HG03521 (cell line): ENCODE measurements at regions not wholly inside any gene's neighbourhood (a gene's known extent, or its start where the extent isn't known, plus 50 kb on each side); places are given as distances from the start of the nearest gene placed in this dataset.

Source experiments
- ATAC-seq: cut with Tn5 transposase; IDR thresholded peaks from one replicate; pipeline ENCODE4 v1.9.1; 2021; ENCODE audit warnings: mild to moderate bottlenecking, moderate library complexity; ENCODE audit not compliant: unreplicated experiment

DNA sequence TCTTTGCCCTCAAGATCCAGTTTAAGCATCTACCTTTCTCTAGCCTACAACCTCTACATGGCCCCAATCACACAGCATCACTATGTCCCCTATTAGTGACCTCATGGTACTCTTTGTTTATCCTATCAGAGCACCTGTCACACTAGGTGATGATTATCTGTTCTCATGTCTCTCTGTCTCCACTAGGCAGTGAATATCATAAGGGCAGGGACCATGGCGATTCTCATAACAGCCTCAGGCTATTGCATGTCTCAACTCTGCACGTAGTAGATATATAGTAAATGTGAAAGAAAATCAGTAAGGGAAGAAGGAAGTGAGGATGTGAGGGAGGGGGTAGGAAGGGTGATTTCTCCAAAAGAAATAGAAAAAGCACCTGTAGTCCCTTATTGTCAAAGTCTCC, 311.0 kb downstream of the NSG2 start:
- no peak for ATAC-seq

DNA sequence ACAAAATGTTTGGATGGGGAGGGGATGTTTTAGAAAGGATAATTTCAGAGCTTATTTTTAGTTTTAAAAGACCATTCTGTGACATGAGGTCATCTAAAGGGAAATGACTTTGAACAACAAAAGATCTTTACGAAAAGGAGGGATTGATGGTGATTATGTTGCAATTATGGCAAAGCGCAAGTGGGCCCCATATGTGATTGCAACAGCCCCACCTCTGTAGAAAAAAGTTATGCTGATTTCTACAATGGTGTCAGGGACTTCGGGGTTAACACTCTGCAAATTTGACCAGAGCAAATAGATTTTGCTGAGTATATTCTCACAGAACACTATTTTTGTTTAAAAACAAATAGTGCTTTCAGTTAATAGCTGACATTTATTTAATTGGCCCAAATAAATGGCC, 312.8 kb downstream of the NSG2 start:
- ATAC-seq = no peak

DNA sequence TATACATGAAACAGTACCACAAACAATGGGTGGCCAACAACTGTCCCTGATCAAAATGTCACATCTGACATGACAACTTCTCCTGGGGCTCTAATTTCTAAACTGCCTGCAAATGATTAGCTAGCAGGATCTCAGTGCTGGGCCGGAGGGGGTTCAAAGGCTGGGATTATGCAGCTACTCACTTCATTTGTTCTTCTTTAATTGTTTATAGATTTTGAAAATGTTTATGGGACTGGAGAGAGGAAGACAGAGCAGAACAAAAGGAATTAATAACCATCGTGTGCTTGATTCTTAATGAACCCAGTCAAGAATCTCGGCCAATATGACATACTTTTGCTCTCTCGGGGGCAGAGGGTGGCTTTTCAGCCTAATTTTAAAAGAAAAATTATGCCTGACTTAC, 313.6 kb downstream of the NSG2 start:
- no peak for ATAC-seq

DNA sequence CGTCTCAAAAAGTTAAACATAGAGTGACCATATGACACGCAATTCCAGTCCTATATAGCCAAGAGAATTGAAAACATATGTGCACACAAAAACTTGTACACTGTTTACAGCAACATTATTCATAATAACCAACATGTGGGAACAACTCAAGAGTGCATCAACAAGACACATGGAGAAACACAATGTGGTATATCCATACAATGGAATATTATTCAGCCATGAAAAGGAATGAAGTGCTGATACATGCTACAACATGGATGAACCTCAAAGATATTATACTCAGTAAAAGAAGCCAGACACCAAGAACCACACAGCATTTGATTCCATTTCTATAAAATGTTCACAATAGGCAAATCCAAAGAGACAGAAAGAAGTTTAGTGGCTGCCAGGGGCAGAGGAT, 317.0 kb downstream of the NSG2 start:
- ATAC-seq = no peak

DNA sequence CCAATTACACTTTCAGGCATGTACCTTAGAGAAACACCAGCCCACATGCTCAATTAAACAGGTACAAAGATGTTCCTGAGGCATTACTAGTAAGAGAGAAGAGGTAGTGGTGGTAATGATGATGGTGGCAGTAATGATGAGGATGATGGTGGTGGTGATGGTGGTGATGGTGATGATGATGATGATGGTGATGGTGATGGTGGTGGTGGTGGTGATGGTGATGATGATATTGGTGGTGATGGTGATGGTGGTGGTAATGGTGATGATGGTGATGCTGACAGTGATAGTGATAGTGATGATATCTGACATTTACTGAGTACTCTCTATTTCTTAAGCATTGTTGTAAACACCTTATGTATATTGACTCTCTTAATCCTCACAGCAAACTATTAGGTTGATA, 318.4 kb downstream of the NSG2 start:
- no peak for ATAC-seq

DNA sequence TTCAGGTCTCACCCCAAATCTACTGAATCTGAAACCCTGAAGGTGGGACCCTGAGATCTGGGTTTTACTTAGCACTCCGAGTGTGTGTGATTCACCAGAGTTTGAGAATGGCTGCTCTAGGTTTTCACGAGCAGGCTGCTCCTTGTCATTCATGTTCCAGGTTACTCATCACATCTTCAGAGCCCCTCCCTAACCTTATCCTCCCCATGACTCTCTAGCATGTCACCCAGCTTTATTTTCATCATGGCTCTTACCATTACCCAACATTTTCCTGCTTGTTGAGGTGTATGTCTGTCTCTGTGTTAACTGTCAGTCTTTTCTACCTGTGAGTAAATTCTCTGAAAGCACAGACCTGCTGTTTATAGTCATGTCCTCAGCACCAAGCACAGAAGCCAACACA, 319.2 kb downstream of the NSG2 start:
- no peak for ATAC-seq

DNA sequence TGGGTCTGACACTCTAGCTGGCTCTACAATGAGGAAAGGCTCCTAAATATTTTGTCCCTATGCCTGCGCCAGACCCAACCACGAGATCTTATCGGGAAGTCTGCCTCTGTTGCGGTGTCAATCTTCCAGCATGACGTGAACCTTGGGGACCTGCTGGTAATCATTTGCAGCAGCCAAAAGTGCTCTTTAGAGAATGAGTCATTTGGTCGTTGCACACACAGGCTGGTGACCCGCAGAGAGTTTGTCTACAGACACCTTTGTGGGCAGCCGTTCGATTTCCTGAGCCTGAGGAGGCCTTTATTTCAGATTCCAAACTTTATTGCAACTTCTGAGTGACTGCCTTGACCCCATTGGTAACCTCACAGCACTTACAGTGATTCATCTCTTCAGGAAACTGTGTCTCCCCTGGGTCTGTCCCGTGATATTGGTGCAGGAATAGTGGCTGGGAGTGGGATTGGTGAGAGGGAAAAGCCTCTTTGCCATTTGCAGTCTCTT, 326.1 kb downstream of the NSG2 start:
- no peak for ATAC-seq

DNA sequence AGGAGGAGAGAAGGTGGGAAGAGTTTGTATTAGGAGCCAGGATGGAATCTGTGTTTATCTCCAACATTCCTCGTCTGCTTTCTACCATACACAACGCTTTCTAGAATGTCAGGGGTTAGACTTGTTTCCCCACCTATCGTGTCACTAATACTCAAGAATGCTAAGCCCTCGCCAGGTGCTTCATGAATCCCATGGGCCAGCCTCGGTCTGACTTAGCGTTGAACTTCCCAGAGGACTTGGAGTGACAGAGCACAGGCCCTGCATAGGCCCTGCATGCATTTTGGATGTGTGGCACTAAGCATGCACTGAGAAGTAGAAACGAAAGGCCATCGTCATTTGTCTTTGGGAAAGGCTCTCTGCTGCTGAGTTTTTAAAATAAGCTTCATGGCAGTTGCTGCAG, 328.7 kb downstream of the NSG2 start:
- ATAC-seq = no peak

DNA sequence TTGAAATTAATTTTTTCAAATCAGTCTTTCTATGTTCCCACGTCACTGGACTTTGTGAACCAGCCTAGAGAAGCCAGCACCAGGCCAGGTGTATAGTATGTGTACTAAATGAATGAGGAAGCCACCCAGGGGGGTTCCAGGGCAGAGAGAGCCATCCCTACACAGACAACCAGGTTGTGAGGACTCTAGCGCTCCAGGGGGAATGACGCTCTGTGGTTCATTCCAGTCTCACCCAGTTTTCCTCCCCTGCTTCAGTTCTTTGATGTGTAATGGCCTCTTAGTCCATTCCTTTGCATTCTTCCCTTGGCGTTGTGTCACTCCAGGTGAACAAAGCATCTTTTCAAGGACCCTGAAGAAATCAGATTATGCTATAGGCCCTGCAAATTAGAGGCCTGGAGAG, 330.6 kb downstream of the NSG2 start:
- no peak for ATAC-seq

DNA sequence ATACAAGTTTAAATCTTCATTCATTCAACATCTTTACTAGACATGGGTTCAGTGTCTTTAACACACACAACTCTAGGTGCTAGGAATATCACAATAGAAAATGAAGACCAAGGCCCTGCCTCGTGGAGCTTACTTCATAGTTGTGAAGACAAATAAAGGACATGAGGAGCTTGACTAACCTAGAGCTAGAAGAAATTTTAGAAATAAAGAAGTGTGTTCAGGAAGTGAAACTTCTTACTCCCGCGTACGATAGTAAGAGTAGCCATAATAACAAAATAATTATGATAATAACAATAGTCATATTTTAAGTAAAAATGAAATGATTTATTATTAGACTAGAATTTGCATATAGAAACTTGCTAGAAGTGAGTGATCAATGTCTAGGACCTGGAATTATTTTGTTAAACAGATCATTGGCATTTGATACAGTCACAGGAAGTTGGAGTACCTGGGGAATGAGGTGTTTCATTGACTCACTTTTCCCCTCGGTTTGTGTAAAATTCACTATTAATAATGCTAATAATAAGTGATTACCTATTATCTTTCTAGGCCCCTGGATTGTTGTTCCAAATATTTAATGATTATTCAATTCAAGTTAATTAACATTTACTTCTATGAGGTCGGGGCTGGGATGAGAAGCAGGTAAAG, 331.3 kb downstream of the NSG2 start:
- no peak for ATAC-seq

DNA sequence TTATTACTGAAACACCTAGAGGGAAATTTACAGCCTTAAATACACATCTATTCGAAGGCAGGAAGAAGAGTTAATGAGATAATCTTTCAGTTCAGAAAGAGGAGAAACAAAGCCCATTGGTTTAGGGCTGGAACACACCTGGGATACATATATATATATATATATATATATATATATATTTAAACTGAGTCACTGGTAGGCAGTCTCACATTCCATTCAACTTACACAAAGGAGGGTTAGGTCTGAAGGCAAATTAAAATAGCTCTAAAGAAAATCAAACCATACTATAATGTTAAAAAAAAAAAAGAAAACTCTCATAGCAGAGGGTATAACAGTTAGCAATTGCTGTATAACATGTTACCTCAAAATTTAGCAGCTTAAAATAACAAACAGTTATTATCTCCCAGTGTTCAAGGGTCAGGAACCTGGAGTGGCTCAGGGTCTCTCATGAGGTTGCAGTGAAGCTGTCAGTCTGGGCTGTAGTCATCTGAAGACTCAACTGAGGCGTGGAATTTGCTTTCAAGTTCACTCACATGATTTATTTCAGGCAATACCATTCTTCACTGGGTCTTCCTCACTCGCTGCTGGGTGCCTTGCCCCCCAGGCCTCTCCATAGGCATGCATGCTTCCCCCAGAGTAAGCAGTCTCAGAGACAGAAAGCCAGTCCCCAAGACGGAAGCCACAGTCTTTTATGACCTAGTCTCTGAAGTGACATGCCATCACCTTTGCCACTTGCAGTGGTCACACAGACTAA, 332.8 kb downstream of the NSG2 start:
- ATAC-seq = no peak

DNA sequence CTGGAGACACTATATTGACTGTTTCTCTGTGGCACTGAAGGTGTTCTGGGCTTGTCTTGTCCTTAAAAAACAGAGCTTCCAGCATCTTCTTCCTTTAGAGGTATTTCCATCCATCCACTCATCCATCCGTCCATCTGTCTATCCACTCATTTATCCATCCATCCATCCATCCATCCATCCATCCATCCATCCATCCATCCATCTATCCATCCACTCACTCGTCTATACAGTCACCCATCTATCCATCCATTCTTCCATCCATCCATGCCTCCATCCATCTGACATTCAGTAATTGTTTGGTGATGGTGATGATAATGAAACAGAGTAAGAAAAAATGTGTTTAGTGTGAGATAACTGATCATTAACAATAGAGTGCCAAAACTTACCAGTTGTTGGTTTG, 334.8 kb downstream of the NSG2 start:
- no peak for ATAC-seq

DNA sequence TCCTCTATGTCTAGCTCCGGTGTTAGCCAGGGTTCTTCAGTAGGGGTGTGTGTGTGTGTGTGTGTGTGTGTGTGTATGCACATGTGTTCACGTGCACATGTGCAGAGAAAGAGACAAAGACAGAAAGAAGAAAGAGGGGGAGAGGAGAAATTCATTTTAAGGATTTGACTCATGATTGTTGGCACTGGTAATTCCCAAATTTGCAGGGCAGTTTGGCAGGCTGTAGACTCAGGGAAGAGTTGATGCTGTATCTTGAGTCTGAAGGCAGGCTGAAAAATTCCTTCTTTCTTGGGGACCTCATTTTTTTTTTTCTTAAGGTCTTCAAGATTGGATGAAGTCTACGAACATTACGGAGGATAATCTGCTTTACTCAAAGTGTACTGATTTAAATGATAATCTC, 335.7 kb downstream of the NSG2 start:
- no peak for ATAC-seq

DNA sequence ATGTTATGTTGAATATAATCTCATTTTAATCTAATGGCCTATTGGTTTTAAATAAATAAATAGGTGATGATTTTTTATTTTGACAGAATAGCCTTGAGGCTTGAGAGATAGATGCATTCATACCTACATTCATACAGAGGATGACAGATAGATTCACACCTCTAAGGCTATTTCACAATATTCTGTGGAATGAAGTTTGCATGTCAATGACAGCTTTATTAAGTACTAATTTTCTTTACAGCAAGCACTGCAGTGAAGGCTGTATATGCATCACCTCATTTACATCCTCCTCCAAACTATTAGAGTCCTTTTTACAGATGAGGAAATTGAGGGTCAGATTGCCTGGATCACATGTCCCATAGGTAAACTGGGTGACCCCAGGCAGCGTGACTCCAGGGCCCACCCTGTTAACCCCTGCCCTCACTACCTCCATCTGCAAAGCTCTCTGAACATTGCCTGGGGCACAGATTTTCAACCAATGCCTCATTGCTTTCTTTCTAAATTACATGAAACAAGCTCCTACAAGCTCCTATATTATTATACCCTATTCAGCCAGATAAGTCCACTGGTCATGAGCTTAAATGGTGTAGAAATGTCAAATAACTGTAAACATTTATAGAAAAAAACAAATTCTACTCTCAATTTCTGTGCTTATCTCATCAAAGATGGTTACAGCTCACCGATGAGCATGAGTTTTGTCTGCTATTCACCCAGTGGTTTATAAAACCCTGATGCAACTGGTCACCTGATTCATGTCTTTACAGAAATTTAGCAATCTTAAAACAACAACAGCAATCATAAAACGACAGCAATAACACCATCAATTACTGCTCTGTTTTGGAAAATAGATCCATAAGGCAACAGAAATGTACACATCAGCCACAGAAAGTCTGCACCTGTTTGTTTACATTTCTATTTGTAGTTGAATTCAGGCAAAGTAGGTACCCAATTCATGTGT, 338.0 kb downstream of the NSG2 start:
- ATAC-seq = no peak

DNA sequence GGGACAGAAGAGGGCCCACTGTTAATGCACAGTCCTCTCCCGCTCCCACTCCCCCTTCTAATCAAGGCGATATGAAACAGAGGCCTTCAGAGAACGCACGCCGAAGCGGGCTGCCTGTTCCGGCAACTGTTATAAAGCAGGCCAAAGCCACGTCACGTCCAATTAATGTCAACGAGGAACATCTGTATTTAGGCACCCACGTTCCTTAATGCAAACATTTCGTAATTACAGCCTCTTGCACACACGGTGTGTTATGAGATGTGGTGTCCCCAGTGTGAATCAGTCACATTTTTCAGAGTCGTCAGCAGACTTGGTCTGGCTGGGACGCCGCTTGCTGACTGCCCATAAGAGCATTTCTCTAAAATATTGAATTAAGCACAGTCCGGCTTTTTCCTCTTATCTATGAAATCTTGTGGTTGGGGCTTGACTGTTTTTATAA, 339.0 kb downstream of the NSG2 start:
- ATAC-seq = no peak

DNA sequence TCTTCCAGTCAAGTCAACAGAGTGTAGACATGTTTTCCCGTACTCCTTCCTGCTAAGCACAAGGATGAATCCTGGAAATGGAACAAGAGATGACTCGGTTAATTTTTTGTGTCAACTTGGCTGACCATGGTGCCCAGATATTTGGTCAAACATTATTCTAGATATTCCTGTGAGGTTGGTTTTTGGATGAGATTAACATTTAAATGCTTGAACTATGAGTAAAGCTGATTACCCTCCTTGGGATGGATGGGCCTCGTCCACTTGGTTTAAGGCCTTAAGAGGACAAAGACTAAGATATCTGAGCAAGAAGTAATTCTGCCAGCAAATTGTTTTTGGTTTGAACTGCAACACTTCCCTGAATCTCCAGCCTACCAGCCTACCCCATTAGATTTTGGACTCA, 338.1 kb upstream of the MSX2 start:
- no peak for ATAC-seq

DNA sequence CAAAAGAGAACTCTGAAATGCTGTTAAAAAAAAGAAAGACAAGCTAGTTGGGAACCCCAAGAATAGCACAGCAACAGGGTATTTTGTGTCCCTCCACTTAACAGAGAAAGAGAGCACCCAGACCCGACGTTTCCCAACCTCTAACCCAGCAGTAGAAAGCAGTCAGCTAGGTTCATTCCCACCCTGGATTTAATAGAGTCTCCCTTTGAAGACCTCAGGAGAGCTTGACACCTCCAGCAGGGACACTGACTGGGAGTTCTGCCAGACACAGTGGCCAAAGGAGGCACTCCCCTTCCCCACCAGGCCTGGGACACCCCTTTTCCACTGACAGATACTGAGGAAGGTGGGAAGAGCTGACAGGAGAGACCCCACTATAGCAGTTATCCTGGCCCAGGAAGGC, 337.5 kb upstream of the MSX2 start:
- ATAC-seq = no peak

DNA sequence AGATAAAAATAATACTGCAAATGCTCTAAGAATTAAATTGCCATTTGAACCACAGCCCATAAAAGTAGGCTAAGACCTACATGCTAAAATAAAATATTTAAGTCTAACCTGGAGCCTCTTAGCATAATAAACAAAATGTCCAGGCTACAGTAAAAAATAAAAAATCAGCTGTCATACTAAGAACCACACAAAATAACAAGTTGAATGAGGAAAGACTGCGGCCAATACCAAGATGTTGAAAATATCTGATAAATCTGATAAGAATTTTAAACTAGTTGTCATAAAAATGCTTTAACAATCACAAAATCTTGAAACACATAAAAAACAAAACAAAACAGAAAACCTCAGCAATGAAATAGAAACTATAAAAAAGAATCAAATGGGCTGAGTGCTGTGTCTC, 336.9 kb upstream of the MSX2 start:
- no peak for ATAC-seq

DNA sequence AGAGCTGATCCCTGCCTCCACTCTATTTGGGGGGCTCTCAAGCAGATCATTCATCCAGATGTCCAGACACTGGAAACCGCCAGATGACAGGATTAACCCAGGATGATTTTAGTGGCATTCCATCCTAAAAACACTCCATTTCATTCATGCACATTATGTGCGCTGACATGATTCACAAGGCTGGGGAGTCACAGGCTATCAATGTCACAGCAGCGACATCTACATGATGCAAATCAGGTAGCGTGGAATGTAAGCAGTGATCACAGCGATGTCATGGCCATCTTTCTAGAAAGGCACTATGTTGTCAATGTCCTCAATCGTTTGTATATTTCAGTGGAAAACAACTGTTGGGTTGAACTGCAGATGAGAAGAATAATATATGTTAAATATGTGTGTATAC, 331.5 kb upstream of the MSX2 start:
- ATAC-seq = no peak

DNA sequence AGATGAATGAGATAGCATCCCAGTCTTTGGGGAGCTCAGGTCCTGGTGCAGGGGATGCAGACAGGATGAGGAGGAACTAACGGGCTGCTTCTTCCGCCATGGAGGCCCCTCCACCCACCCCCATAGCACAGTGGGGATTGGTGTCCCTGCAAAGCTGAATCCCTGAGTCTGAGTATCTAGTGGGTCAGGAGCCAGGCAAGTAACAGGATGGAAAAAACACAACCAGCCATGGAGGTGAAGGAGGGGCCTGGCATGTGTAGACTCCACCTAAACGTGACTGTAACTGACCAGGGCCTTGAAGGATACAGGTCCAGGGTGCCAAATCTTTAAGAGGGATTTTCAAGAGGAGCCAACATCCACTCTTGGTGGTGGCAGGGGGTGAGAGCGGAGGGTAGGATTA, 327.8 kb upstream of the MSX2 start:
- no peak for ATAC-seq

DNA sequence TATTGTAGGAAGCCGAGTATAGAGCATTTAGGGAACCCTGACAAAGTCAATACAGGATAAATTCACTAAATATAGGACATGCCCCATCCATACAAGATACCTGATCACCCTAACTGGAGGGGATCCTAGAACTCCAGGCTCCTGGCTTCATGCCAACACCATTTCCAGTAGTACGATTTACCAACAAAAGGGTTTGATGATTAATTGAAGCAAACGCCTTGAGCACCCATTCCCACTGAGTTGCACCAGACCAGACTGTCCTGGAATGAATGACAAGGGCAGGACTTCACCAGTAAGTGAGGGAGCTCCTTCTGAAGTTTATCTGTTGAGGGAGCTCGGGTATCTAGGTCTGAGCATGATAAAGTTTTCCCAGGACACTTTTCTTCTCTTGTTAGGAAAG, 327.2 kb upstream of the MSX2 start:
- no peak for ATAC-seq

DNA sequence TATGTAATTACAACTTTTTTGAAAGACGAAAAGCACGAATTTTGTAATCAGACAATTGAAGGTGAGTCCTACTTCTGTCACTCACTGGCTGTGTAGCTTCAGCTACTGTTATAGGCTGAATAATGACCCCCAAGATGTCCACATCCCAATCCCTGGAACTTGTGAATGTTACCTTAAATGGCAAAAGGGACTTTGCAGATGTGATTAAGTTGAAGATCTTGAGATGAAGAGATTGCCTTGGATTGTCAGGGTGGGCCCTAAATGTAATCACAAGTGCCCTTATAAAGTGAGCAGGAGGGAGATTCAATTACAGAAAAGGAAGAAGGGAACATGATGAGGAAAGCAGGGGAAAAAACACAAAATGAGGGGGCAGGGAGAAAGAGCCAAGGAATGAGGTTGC, 326.2 kb upstream of the MSX2 start:
- ATAC-seq = no peak
